ENCODE measurements at regions not wholly inside any gene's neighbourhood (a gene's known extent, or its start where the extent isn't known, plus 50 kb on each side); places are given as distances from the start of the nearest gene placed in this dataset.

- no peak overlapping the region for H3K9ac ChIP-seq (ENCODE audit: low read depth in 1 of 2, low read length in 2 of 2)
- no peak for DNase-seq (ENCODE audit: low spot score)
- H3K36me3 ChIP-seq (ENCODE audit: control insufficient read depth in 4 of 4, insufficient read depth in 3 of 4, low read depth in 1 of 4, low read length in 3 of 4) = no peaks in the 10 kb centered on the region
- TF ChIP-seq HNF4G (IDR thresholded peaks at IDR 0.05) (no peak), RXRA (IDR thresholded peaks at IDR 0.05) (peak in 1 of 2 donors; percentile 9)
- H3K27me3 ChIP-seq (ENCODE audit: control insufficient read depth in 4 of 4, insufficient read depth in 4 of 4, low read length in 3 of 4) = peaks cover 0 to 11% (median 0%) of the 10 kb centered on the region in 4 donors
- no peak overlapping the region for H3K27ac ChIP-seq (ENCODE audit: low read depth in 1 of 2, low read length in 2 of 2)
- no peak overlapping the region for H3K4me3 ChIP-seq (ENCODE audit: low read depth in 1 of 3, low read length in 3 of 3)
- peaks cover 0 to 2% (median 0%) of the 10 kb centered on the region in 4 donors for H3K4me1 ChIP-seq (ENCODE audit: control insufficient read depth in 4 of 4, insufficient read depth in 4 of 4, low read length in 3 of 4)
- H3K9me3 ChIP-seq (ENCODE audit: control insufficient read depth in 4 of 4, low read length in 3 of 4) = no peaks in the 10 kb centered on the region
- 56% methylated on average over 2 of the region's 2 CpGs for WGBS
Measured at GRCh38 chr10:128922172-128922571, 544.9 kb upstream of the MGMT start.

GRCh38 chr10:128922619-128923196 is 544.3 kb upstream of the MGMT start:
- WGBS = 64% methylated on average over 11 of the region's 11 CpGs
- Histone ChIP-seq H3K4me3 (ENCODE audit: low read depth in 1 of 3, low read length in 3 of 3) (no peak overlapping the region), H3K9ac (ENCODE audit: low read depth in 1 of 2, low read length in 2 of 2) (no peak overlapping the region), H3K4me1 (ENCODE audit: control insufficient read depth in 4 of 4, insufficient read depth in 4 of 4, low read length in 3 of 4) (peaks cover 0 to 7% (median 0%) of the 10 kb centered on the region in 4 donors), H3K27ac (ENCODE audit: low read depth in 1 of 2, low read length in 2 of 2) (no peak overlapping the region), H3K27me3 (ENCODE audit: control insufficient read depth in 4 of 4, insufficient read depth in 4 of 4, low read length in 3 of 4) (peaks cover 0 to 6% (median 0%) of the 10 kb centered on the region in 4 donors), H3K9me3 (ENCODE audit: control insufficient read depth in 4 of 4, low read length in 3 of 4) (no peaks in the 10 kb centered on the region), H3K36me3 (ENCODE audit: control insufficient read depth in 4 of 4, insufficient read depth in 3 of 4, low read depth in 1 of 4, low read length in 3 of 4) (no peaks in the 10 kb centered on the region)
- no peak for DNase-seq (ENCODE audit: low spot score)
- no peak for TF ChIP-seq SP1 (IDR thresholded peaks at IDR 0.05)
- no peak for TF ChIP-seq FOXA1 (IDR thresholded peaks at IDR 0.05)
- TF ChIP-seq, protein P1, sequence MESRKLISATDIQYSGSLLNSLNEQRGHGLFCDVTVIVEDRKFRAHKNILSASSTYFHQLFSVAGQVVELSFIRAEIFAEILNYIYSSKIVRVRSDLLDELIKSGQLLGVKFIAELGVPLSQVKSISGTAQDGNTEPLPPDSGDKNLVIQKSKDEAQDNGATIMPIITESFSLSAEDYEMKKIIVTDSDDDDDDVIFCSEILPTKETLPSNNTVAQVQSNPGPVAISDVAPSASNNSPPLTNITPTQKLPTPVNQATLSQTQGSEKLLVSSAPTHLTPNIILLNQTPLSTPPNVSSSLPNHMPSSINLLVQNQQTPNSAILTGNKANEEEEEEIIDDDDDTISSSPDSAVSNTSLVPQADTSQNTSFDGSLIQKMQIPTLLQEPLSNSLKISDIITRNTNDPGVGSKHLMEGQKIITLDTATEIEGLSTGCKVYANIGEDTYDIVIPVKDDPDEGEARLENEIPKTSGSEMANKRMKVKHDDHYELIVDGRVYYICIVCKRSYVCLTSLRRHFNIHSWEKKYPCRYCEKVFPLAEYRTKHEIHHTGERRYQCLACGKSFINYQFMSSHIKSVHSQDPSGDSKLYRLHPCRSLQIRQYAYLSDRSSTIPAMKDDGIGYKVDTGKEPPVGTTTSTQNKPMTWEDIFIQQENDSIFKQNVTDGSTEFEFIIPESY (IDR thresholded peaks at IDR 0.05) = no peak
- TF ChIP-seq YY1 (IDR thresholded peaks at IDR 0.05) = no peak
- TF ChIP-seq CTCF (IDR thresholded peaks at IDR 0.05; ENCODE audit: low read depth, low read length, missing input control) = no peak
- TF ChIP-seq JUND (IDR thresholded peaks at IDR 0.05) = no peak
- TF ChIP-seq EGR1 (IDR thresholded peaks at IDR 0.05; ENCODE audit: low read depth in 2 of 2) = no peak
- no peak for TF ChIP-seq REST (IDR thresholded peaks at IDR 0.05)
- TF ChIP-seq, protein P2, sequence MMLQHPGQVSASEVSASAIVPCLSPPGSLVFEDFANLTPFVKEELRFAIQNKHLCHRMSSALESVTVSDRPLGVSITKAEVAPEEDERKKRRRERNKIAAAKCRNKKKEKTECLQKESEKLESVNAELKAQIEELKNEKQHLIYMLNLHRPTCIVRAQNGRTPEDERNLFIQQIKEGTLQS (IDR thresholded peaks at IDR 0.05) = no peak
- no peak for TF ChIP-seq NR2F2 (IDR thresholded peaks at IDR 0.05)
- TF ChIP-seq FOXA2 (IDR thresholded peaks at IDR 0.05) = no peak
- TF ChIP-seq HNF4G (IDR thresholded peaks at IDR 0.05) = no peak

Measured in liver (tissue), 8 donors.